Omental fat pad (tissue), 3 donors: ENCODE measurements at regions not wholly inside any gene's neighbourhood (a gene's known extent, or its start where the extent isn't known, plus 50 kb on each side); places are given as distances from the start of the nearest gene placed in this dataset.

Experiments used
- ATAC-seq: fragments of 150-250 bp; one replicate; pipeline ENCODE4 v1.9.1; 2016; ENCODE audit warnings: mild to moderate bottlenecking, moderate library complexity; ENCODE audit not compliant: low FRiP score
- DNase-seq: peaks from one replicate; pipeline ENCODE4 v3.0.0-alpha.2; 2019; ENCODE audit warnings: low spot score
- TF ChIP-seq, protein P1 (sequence below), 3 donors: fragments of 450-650 bp; IDR thresholded peaks; one replicate each; pipeline ENCODE4 v1.5.1; 2016 to 2017; ENCODE audit warnings: antibody characterized with exemption in 3 of 3, mild to moderate bottlenecking in 3 of 3, moderate library complexity in 2 of 3

DNA sequence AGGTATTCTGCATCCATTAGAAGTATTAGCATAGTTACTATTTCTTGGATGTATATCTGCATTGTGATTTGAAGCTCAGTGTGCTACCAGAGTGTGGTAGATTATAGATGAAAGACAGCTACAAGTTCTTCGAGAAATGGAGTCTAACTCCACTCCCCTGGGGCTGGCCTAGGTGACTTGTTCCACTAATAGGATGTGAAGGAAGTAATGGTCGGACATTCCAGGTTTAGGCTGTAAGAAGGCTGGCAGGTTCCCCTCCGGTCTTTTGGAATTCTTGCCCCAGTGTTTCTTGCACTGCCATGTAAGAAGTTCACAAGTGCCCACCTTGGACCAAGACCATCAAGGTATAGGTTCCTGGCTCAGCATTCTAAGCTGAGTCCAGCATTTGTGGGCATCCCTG is 236.4 kb downstream of the FLRT2 start:
- TF ChIP-seq, protein P1, sequence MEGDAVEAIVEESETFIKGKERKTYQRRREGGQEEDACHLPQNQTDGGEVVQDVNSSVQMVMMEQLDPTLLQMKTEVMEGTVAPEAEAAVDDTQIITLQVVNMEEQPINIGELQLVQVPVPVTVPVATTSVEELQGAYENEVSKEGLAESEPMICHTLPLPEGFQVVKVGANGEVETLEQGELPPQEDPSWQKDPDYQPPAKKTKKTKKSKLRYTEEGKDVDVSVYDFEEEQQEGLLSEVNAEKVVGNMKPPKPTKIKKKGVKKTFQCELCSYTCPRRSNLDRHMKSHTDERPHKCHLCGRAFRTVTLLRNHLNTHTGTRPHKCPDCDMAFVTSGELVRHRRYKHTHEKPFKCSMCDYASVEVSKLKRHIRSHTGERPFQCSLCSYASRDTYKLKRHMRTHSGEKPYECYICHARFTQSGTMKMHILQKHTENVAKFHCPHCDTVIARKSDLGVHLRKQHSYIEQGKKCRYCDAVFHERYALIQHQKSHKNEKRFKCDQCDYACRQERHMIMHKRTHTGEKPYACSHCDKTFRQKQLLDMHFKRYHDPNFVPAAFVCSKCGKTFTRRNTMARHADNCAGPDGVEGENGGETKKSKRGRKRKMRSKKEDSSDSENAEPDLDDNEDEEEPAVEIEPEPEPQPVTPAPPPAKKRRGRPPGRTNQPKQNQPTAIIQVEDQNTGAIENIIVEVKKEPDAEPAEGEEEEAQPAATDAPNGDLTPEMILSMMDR (IDR thresholded peaks at IDR 0.05): no peak
- DNase-seq (no peak), ATAC-seq (no peak)

DNA sequence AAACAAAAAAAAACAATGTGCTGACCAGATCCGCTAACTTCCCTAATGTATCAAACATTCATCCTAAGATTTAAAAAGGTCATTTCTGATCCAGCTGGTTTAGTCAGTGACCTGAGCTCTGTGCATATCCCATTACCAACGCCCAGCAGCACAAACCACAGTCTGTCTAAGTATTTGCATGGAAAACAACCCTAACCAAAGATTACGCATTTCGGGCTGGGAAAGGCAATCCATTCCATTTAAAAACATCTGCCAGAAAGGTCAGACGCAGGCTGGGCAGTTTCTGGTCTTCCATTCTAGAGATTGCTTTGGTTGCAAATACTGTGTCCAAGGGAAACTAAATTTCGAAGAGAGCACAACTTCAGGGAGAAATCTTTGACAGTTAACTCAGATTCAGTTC is 234.9 kb downstream of the FLRT2 start:
- DNase-seq (no peak), ATAC-seq (no peak)
- TF ChIP-seq, protein P1 (IDR thresholded peaks at IDR 0.05): no peak

DNA sequence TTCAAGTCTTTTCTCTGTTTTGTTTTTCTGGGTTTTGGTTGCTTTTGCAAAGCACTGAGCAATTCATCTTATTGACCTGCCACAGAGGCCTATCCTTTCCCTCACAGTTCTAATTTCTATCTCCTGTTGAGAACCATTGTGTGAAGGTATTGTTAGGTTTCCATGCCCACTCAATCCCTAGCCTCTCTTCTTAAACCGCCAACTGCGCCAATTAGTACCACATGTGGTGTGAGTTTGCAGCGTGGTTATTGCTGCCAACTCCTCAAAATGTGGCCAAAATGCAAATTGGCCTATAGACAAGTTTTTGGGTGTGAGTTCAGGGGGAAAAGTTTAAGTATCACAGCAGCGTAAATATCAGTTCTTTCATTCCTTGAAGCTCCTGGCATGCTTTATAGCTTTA is 232.6 kb downstream of the FLRT2 start:
- DNase-seq (no peak), ATAC-seq (no peak)
- TF ChIP-seq, protein P1 (IDR thresholded peaks at IDR 0.05): no peak

DNA sequence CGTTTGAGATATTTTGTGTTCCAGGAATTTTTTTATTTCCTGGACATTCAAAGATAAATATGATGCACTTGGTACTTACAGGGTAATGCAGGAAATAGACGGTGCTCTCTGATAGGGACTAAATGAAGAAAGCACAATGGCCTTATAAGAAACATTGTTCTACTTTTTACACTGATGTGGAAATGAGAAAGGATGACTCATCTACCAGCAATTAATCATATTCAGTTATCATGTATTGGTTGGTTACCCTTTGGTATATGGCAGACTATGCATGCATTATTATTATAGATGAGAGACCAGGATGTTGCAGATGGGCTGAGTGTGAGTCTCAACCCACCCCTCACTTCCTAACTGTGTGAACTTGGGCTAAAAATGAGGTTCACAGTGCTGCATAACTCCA is 222.2 kb downstream of the FLRT2 start:
- DNase-seq (no peak), ATAC-seq (no peak)
- TF ChIP-seq, protein P1 (IDR thresholded peaks at IDR 0.05): no peak

DNA sequence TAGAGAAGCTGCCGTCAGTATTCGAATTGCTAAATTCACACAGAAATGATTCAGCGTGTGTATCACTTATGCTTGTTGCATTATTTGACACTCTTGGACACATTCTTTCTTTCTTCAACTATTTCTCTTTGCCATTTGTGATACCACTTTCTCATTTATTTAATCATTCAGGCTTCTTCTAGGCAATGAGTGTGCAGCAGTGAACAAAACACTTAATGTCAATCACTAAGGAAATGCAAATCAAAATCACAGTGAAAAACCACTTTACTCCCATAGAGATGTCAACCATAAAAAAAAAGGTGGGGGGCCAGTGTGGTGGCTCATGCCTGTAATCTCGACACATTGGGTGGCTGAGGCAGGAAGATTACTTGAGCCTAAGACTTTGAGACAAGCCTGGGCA is 214.6 kb downstream of the FLRT2 start:
- TF ChIP-seq, protein P1 (IDR thresholded peaks at IDR 0.05): no peak
- DNase-seq (no peak), ATAC-seq (no peak)

DNA sequence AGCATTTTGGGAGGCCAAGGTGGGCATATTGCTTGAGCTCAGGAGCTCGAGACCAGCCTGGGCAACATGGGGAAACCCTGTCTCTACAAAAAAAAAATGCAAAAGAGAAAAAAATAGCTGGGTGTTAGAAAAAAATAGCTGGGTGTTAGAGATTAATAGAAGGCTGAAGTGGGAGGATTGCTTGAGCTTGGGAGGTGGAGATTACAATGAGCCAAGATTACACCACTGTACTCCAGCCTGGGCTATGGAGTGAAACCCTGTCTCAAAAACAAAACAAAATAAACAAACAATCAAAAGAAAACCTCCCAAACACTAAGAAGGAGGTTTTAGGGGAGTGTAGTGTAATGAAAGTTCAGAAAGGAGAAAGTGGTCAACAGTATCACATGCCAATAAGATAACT is 202.1 kb downstream of the FLRT2 start:
- no peak for DNase-seq
- ATAC-seq: no peak
- TF ChIP-seq, protein P1 (IDR thresholded peaks at IDR 0.05): no peak

DNA sequence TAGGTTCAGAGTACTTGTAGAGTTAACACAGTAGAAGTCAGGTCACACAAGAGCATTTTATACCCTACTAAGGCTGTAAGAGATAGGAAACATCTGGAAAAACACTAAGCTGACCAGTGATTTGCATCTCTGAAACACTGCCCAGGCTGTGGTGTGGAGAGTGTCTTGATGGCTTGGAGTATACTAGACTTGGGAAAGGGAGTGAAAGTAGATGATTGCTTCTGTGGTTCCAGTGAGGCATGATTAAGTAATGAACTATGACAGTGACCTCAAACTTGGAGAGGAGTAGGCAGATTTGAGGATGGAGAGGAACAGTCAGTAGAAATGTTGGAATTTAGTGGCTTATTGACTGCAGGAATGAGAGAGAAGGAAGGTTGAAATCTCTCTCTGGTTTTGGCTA is 201.2 kb downstream of the FLRT2 start:
- DNase-seq (no peak), ATAC-seq (no peak)
- TF ChIP-seq, protein P1 (IDR thresholded peaks at IDR 0.05): no peak
